Choroid plexus epithelial cell (primary cell): ENCODE measurements at regions not wholly inside any gene's neighbourhood (a gene's known extent, or its start where the extent isn't known, plus 50 kb on each side); places are given as distances from the start of the nearest gene placed in this dataset.
"Not testable (repeated sequence)": the region's sequence is repeated elsewhere in the genome, so short reads cannot be mapped to it uniquely, and the experiment has no call there.

Experiments
- DNase-seq: peaks from one replicate; pipeline ENCODE4 v3.0.0-alpha.2; 2010; ENCODE audit warnings: low read depth
- H3K4me3 ChIP-seq: 2 replicates; pipeline ENCODE4 v1.5.1; 2011; ENCODE audit warnings: low read depth, mild to moderate bottlenecking, control low read depth, low read length, moderate library complexity
- CTCF ChIP-seq: conservative IDR thresholded peaks from 2 replicates; pipeline ENCODE4 v1.5.1; 2011; ENCODE audit warnings: low read depth, mild to moderate bottlenecking, control low read depth, inconsistent platforms, low read length, moderate library complexity

- TF ChIP-seq CTCF = no peak
- DNase-seq = peak; percentile 78
- H3K4me3 ChIP-seq = no peak overlapping the region
Observed at GRCh38 chr5:82540301-82540700, 262.1 kb upstream of the RPS23 start.

GRCh38 chr5:82538339-82539034 is 260.3 kb upstream of the RPS23 start:
- DNase-seq = peak; percentile 45
- TF ChIP-seq CTCF = no peak
- H3K4me3 ChIP-seq = no peak overlapping the region

- no peak for TF ChIP-seq CTCF
- DNase-seq = peak; percentile 34
- H3K4me3 ChIP-seq = no peak overlapping the region
Observed at GRCh38 chr5:82537687-82538306, 259.6 kb upstream of the RPS23 start.

- no peak for DNase-seq
- no peak for TF ChIP-seq CTCF
Observed at GRCh38 chr5:82534986-82535385, 256.8 kb upstream of the RPS23 start.

GRCh38 chr5:82532075-82532474 is 253.9 kb upstream of the RPS23 start:
- not testable (repeated sequence) for DNase-seq, H3K4me3 ChIP-seq

More at GRCh38 chr5:82534986-82535385, 256.8 kb upstream of the RPS23 start:
- no peak overlapping the region for H3K4me3 ChIP-seq

GRCh38 chr5:82526540-82526939 is 248.4 kb upstream of the RPS23 start:
- H3K4me3 ChIP-seq = no peak overlapping the region
- no peak for TF ChIP-seq CTCF
- no peak for DNase-seq

- H3K4me3 ChIP-seq = no peak overlapping the region
- TF ChIP-seq CTCF = no peak
- no peak for DNase-seq
Observed at GRCh38 chr5:82525626-82526025, 247.5 kb upstream of the RPS23 start.
